ENCODE measurements at regions not wholly inside any gene's neighbourhood (a gene's known extent, or its start where the extent isn't known, plus 50 kb on each side); places are given as distances from the start of the nearest gene placed in this dataset.

DNA sequence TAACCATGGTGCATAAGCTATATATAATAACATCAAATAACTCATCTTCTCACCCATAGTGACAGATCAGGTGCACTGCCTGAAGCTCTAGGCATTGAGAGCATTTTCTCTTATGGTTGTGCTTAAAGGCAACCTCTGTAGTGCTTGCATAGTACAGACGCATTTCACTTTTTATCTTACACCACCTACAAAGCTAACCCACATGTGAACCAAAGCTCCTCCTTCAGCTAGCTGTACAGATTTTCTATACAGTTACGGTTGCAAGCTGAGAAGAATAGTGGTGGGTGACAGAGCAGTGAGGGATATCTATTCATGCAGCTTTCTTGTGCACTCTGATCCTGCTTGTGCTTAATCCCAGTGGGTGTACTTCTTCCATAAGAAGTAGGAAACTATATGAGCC is 1525.2 kb downstream of the STIM2 start:
- SMC1A ChIA-PET (ENCODE audit: uncharacterized antibody, unreplicated experiment), result interaction anchor here (0.6 to 2.8 kb wide), 19 partner anchors 9 to 692 kb away, joined by 3 to 20 read pairs (median 5); no protein-coding TSS in a partner anchor
- intact Hi-C loops (cut with micrococcal nuclease; ENCODE audit: unreplicated experiment), result no loop called here
- Histone ChIP-seq H3K4me3 (no peak overlapping the region), H3K4me1 (ENCODE audit: control insufficient read depth, insufficient read depth, low read length) (no peaks in the 10 kb centered on the region), H3K79me2 (ENCODE audit: control insufficient read depth, insufficient read depth, low read length) (no peaks in the 10 kb centered on the region), H3K27ac (ENCODE audit: control insufficient read depth, insufficient read depth) (no peak overlapping the region), H3K9me3 (replicated peaks; ENCODE audit: control insufficient read depth, insufficient read depth, low read length) (no peaks in the 10 kb centered on the region), H4K20me1 (ENCODE audit: control insufficient read depth, insufficient read depth) (no peaks in the 10 kb centered on the region), H3K36me3 (ENCODE audit: control insufficient read depth in 2 of 2, insufficient read depth in 2 of 2, low read length in 1 of 2) (no peaks in the 10 kb centered on the region), H3K4me2 (ENCODE audit: control insufficient read depth, insufficient read depth) (no peak overlapping the region), H3K27me3 (replicated peaks in 1 of 2; ENCODE audit: control insufficient read depth in 2 of 2, insufficient read depth in 2 of 2, low read length in 1 of 2) (no peaks in the 10 kb centered on the region), H2AFZ (ENCODE audit: control insufficient read depth, low read depth, low read length) (no peak overlapping the region), H3K9ac (ENCODE audit: control insufficient read depth, insufficient read depth, low read length) (no peak overlapping the region)
- FAIRE-seq (no peak), ATAC-seq (peak; percentile 72), DNase-seq (ENCODE audit: low read depth, low spot score) (no peak)
- TF ChIP-seq CTCF (IDR thresholded peaks at IDR 0.05 in 2 of 3, conservative IDR thresholded peaks at IDR 0.05 in 1 of 3; ENCODE audit: control insufficient read depth in 2 of 3, extremely low read depth in 1 of 3, insufficient read depth in 1 of 3, low read depth in 3 of 3, low read length in 3 of 3), result no peak
- TF ChIP-seq IKZF1 (conservative IDR thresholded peaks at IDR 0.05), result 0 out of 2 replicates have a peak, but pooled peaks have one; percentile 22
- peak; percentile 32; the same call in 1 of the 2 replicates for TF ChIP-seq RELB (IDR thresholded peaks at IDR 0.05; ENCODE audit: low read depth)
- in situ Hi-C loops (cut with MboI), result no loop called here
- RAD21 ChIA-PET (ENCODE audit: unreplicated experiment), result interaction anchor here (0.7 to 3.1 kb wide), 16 partner anchors 8 to 160 kb away, joined by 3 to 27 read pairs (median 3); no protein-coding TSS in a partner anchor
- WGBS (ENCODE audit: insufficient coverage, insufficient replicate concordance, low lambda C conversion rate, missing lambda C conversion rate), result 32% methylated on average over 2 of the region's 2 CpGs
- CTCF ChIA-PET, result interaction anchor here (0.8 to 1.9 kb wide), 6 partner anchors 11 to 160 kb away, joined by 3 to 5 read pairs (median 4); no protein-coding TSS in a partner anchor
- BruUV-seq (replicated peaks), result no TSS peak
- POLR2A ChIA-PET, result interaction anchor here (0.5 to 2.6 kb wide), 2 partner anchors 127 to 138 kb away, joined by 3 to 11 read pairs; no protein-coding TSS in a partner anchor

Data from GM12878 (cell line).